SK-N-MC (cell line): ENCODE measurements at regions not wholly inside any gene's neighbourhood (a gene's known extent, or its start where the extent isn't known, plus 50 kb on each side); places are given as distances from the start of the nearest gene placed in this dataset.

Experiments
- EZH2 ChIP-seq: fragments of 200-600 bp; sonication (generic); IDR thresholded peaks from one replicate; pipeline ENCODE4 v1.6.1; 2017; ENCODE audit warnings: antibody characterized with exemption
- POLR2AphosphoS5 ChIP-seq: IDR thresholded peaks from 2 replicates; pipeline ENCODE4 v1.6.1; 2012; ENCODE audit warnings: mild to moderate bottlenecking, low read depth, low read length, borderline replicate concordance

DNA sequence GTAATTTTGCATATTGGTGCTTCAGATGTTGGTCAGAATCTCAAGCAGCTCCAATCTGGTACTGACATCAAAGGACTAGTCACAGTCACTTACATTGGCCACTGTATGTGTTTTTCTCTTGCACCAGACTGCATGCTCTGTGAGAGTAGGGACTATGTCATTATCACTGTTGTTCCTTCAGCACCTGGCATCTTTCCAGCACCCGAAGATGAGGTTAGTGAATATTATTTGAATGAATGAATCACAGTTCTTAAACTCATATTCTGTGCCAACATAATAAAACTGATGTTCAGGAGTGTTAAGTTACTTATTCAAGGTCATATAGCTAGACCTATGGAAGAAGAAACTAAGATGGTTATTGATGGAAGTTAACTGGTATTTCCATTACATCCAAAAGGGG is 204.5 kb upstream of the TBX3 start:
- TF ChIP-seq EZH2 (no peak), POLR2AphosphoS5 (no peak)
